ENCODE measurements at regions not wholly inside any gene's neighbourhood (a gene's known extent, or its start where the extent isn't known, plus 50 kb on each side); places are given as distances from the start of the nearest gene placed in this dataset.

GRCh38 chr3:191555037-191555436 lies 94.1 kb downstream of the PYDC2 start:
- no peak for TF ChIP-seq CTCF (IDR thresholded peaks at IDR 0.05; ENCODE audit: insufficient read depth, low read length)
- no peak for TF ChIP-seq POLR2AphosphoS5 (IDR thresholded peaks at IDR 0.05; ENCODE audit: low read depth)
